IPS-20b (cell line): ENCODE measurements at regions not wholly inside any gene's neighbourhood (a gene's known extent, or its start where the extent isn't known, plus 50 kb on each side); places are given as distances from the start of the nearest gene placed in this dataset.

Experiments used
- H3K27ac ChIP-seq: one replicate; pipeline ENCODE4 v1.5.1; 2013; ENCODE audit warnings: low read length
- H3K27me3 ChIP-seq: 2 replicates; pipeline ENCODE4 v1.6.1; 2013; ENCODE audit warnings: mild to moderate bottlenecking, low read length, inconsistent platforms; ENCODE audit not compliant: insufficient read depth
- H3K36me3 ChIP-seq: 2 replicates; pipeline ENCODE4 v1.6.1; 2013; ENCODE audit warnings: low read depth, mild to moderate bottlenecking, inconsistent platforms, low read length, moderate library complexity; ENCODE audit not compliant: insufficient read depth
- H3K4me1 ChIP-seq: 2 replicates; pipeline ENCODE4 v1.6.1; 2013; ENCODE audit warnings: mild to moderate bottlenecking, control low read depth, inconsistent platforms, low read length, moderate library complexity; ENCODE audit not compliant: insufficient read depth
- H3K4me3 ChIP-seq: 2 replicates; pipeline ENCODE4 v1.5.1; 2013; ENCODE audit warnings: mild to moderate bottlenecking, low read length, inconsistent platforms
- H3K9ac ChIP-seq: 2 replicates; pipeline ENCODE4 v1.6.1; 2013; ENCODE audit warnings: low read depth, mild to moderate bottlenecking, inconsistent platforms, low read length, moderate library complexity
- H3K9me3 ChIP-seq: 2 replicates; pipeline ENCODE4 v1.6.1; 2013; ENCODE audit warnings: mild to moderate bottlenecking, low read depth, low read length, inconsistent platforms; ENCODE audit not compliant: insufficient read depth

DNA sequence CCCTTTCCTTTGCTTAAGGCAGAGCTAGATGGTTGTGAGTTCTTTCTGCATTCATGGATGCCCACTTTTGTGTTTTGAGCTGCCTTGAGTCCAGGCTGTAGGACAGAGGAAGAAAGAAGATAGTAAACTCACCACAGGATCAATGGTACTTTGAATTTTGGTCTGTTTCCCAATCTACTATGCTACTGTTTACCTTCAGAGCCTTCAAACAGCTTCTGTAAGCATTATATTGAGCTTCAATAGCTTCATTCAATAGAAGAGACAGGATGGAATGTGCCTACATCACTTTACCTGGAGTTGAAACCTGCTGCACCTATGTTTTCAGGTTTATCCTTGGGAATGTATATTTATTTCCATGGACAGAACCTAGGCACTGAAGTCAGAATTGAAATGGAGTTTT, 397.9 kb upstream of the DYNLRB2 start:
- Histone ChIP-seq H3K4me3 (no peak overlapping the region), H3K27ac (no peak overlapping the region), H3K36me3 (no peaks in the 10 kb centered on the region), H3K9me3 (peaks cover 10% of the 10 kb centered on the region), H3K9ac (no peak overlapping the region), H3K27me3 (no peaks in the 10 kb centered on the region), H3K4me1 (no peaks in the 10 kb centered on the region)

DNA sequence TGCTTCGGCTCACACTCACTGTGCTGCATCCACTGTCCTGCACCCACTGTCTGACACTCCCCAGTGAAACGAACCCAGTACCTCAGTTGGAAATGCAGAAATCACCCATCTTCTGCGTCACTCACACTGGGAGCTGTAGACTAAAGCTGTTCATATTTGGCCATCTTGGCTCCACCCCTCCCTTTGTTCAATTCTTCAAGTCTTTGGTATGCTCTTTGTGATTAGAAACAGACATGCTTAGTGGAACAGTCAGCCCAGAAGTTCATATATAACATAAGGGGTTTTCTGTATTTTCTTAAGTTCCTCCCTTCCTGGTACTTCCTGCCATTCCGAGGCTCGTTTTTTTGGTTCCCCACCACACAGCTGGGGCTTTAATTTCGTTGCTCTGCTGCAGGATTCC, 398.5 kb upstream of the DYNLRB2 start:
- Histone ChIP-seq H3K9ac (no peak overlapping the region), H3K4me3 (no peak overlapping the region), H3K27ac (no peak overlapping the region), H3K4me1 (no peaks in the 10 kb centered on the region), H3K27me3 (no peaks in the 10 kb centered on the region), H3K36me3 (no peaks in the 10 kb centered on the region), H3K9me3 (peaks cover 10% of the 10 kb centered on the region)

DNA sequence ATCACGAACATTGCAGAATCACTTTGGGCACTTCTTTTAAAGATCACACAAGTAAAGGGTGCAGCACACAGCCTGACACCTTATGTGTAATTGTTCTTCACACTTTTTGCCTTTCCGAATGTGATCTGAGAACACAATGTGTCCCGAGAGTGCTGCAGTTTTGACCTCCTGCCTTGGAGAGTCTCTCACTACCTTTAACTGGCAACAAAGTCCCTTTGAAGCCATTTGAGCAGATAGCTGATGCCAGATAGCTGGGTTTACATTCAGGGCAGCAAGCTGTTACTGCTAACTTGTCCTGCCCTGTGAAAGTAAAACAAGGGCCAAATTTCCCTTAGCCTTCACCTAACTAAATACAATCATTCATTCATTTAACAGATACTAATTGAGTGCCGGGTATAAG, 411.0 kb upstream of the DYNLRB2 start:
- H3K36me3 ChIP-seq: no peaks in the 10 kb centered on the region
- no peak overlapping the region for H3K27ac ChIP-seq
- no peak overlapping the region for H3K9ac ChIP-seq
- H3K27me3 ChIP-seq: no peaks in the 10 kb centered on the region
- no peaks in the 10 kb centered on the region for H3K4me1 ChIP-seq
- no peaks in the 10 kb centered on the region; the same call in 1 of the 2 replicates for H3K9me3 ChIP-seq
- H3K4me3 ChIP-seq: no peak overlapping the region

DNA sequence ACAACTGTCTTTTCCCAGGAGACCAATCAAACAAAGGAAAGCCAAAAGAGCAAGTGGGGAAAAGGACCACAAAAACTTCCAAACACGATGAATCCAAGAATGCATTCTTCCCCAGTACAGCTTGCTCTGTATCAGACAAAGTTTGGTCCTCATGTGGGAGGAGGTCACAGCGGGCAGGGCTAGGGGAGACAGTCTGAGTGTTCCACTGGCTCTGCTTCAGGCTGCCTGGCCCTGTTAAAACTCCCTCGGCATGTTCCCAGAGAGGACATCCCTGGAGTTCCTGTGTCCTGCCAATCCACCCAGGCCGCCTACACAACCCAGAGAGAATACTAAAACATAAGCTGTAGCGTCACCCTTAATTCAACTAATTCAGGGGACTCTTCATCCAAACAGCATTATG, 415.1 kb upstream of the DYNLRB2 start:
- Histone ChIP-seq H3K27me3 (no peaks in the 10 kb centered on the region), H3K4me1 (no peaks in the 10 kb centered on the region), H3K9ac (no peak overlapping the region), H3K4me3 (no peak overlapping the region), H3K9me3 (no peaks in the 10 kb centered on the region), H3K27ac (no peak overlapping the region), H3K36me3 (no peaks in the 10 kb centered on the region)

DNA sequence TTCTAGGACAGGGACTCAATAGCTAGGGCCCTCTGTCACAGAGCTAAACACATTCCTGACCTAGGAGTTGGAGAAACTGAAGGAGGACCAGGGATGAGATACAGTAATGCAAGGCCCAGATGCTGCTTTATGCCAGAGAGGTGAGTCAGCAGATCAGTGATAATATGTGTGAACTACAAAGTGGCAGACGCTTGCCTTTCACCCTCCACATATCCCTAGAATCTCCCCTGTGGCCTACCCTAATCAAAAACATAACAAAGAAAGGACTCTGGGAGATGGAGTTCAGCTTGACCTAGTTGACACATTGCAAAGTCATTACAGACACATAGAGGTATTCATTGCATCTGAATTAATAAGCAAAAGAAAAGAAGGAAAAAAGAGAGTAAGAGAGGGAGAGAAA, 417.6 kb upstream of the DYNLRB2 start:
- no peak overlapping the region for H3K4me3 ChIP-seq
- H3K27me3 ChIP-seq: no peaks in the 10 kb centered on the region
- H3K9me3 ChIP-seq: no peaks in the 10 kb centered on the region
- H3K27ac ChIP-seq: no peak overlapping the region
- no peak overlapping the region for H3K9ac ChIP-seq
- no peaks in the 10 kb centered on the region for H3K4me1 ChIP-seq
- no peaks in the 10 kb centered on the region for H3K36me3 ChIP-seq

DNA sequence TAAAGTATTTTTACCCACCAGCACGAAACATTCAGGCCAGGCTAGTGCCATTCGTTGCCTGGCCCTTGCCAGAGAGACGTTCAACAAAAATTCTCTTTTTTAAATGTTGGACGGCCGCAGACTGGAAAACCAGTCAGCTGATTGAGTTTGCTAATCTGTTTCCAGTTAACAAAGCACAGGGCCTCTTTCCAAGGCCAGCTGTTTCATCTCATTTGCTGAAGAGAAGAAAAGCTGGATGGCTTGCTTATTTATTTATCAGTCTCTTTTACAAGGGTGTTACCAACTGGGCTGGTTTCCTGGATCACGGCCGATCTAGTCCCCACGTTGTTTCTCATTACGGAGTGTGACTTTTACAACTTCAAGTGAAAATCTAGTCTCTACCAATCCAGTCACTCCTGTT, 418.7 kb upstream of the DYNLRB2 start:
- Histone ChIP-seq H3K27me3 (no peaks in the 10 kb centered on the region), H3K9ac (no peak overlapping the region)

DNA sequence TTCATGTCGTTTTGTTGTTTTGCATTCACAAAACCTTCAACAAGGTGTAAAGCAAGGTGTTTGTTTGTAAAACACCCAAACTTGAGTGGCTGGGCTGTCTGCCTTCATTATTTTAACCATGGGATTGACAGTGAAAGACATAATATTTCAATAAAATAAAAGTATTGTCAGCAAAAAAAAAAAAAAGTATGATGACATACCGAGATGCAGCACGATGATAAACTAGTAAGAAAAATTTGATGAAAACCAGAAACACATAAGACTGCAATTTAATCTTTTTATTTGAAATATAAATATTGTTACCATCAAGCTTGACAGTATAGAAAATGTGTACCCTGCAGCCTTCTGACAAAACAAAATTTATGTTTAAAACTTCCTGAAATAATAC, 419.3 kb upstream of the DYNLRB2 start:
- no peak overlapping the region for H3K4me3 ChIP-seq
- H3K27ac ChIP-seq: no peak overlapping the region
- no peaks in the 10 kb centered on the region for H3K27me3 ChIP-seq
- no peaks in the 10 kb centered on the region for H3K36me3 ChIP-seq
- H3K9me3 ChIP-seq: no peaks in the 10 kb centered on the region
- no peak overlapping the region for H3K9ac ChIP-seq
- H3K4me1 ChIP-seq: no peaks in the 10 kb centered on the region

More for the DNA sequence above, 418.7 kb upstream of the DYNLRB2 start:
- no peaks in the 10 kb centered on the region for H3K4me1 ChIP-seq
- H3K4me3 ChIP-seq: no peak overlapping the region
- no peaks in the 10 kb centered on the region for H3K36me3 ChIP-seq
- H3K9me3 ChIP-seq: no peaks in the 10 kb centered on the region
- no peak overlapping the region for H3K27ac ChIP-seq

DNA sequence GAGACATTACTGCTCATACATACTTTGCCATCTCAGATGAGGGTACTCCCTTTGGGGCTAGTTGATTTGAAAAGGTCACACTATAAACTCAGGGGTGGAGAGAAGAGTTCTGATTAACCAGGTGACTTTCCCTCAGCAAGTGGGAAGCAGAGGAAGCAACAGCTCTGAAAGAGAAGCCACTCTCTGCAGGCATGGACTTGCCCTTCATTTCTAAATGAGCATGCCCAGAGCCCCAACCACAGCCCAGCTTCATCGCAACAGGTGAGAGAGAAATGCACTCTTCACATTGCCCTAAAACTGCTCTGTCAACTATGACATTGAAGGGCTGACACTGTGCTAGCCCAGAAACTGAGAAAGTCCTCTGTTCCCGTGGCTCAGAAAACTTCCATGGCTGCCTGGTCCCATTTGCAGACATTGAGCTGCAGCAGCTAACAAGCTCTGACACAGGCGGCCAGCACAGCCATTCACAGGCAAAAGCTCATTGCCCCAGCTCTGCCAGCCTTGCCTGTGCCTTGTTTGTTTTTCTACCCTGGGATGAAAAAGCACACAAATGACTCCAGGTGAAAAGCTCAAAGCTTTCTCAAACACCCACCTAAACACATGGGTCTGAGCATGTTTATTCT, 419.8 kb upstream of the DYNLRB2 start:
- Histone ChIP-seq H3K36me3 (no peaks in the 10 kb centered on the region), H3K4me1 (no peaks in the 10 kb centered on the region), H3K9ac (no peak overlapping the region), H3K4me3 (no peak overlapping the region), H3K9me3 (no peaks in the 10 kb centered on the region), H3K27ac (no peak overlapping the region), H3K27me3 (no peaks in the 10 kb centered on the region)

DNA sequence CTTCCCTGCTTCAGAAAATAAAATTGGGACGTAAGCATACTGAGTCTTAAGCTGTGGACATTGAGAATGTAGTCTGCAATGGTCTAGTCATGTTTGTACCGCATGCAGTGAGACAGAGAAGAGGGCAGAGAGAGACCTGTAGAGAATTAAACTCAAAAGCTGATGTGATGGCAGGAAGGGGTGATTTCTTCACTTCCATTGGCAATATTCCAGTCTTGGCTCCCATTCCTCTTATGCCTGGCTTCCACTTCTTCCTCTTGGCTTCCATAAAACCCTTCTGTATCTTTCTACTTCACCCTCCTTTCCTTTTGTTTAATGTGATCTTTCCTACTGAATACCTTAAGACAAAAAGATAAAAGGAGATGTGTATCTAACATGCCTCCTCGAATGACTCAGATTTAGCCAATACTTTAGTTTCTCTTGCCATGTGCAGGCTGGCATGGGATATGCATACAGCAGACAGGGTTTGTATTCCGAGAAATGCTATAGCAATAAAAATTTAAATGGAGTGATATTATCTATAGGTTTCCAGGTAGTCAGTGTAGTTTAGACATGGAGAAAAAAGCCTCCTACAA, 423.1 kb upstream of the DYNLRB2 start:
- H3K9ac ChIP-seq: no peak overlapping the region
- no peaks in the 10 kb centered on the region for H3K27me3 ChIP-seq
- no peaks in the 10 kb centered on the region for H3K9me3 ChIP-seq
- no peaks in the 10 kb centered on the region for H3K4me1 ChIP-seq
- H3K4me3 ChIP-seq: no peak overlapping the region
- H3K27ac ChIP-seq: no peak overlapping the region
- H3K36me3 ChIP-seq: no peaks in the 10 kb centered on the region

DNA sequence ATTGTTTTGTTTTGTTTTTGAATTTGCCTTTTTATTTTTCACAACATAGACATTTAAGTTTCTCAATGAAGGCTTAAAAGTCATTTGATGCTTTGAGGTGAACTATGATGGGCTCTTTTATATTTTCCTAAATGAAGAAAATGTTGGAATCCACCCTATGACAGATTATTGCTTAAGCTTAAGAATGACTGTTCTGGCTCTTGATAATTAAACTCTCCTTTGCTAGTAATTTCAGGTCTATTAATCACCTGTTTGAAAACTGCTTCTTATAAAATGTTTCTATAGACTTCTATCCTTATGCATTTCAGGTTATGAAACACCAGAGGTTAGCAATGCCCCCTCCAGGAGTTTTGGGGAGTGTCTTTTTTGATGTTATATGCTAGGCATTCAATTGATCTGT, 424.1 kb upstream of the DYNLRB2 start:
- no peaks in the 10 kb centered on the region for H3K36me3 ChIP-seq

DNA sequence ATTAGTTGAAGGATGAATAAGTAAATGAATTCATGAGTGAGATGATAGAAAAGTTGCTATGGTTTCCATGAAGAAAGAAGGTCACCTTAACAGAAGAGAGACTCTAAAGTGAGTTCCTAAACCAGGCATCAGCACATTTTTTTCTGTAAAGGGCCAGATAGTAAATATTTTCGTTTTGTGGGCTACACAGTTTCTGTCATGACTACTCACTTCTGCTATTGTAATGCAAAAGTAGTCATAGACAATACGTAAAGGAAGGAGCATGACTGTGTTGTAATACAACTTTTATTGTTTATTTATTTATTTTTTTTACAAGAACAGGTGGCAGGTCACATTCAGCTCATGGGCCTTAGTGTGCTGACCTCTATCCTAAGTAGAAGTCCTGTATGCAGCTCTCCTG, 426.1 kb upstream of the DYNLRB2 start:
- no peak overlapping the region for H3K9ac ChIP-seq
- H3K4me3 ChIP-seq: no peak overlapping the region
- no peaks in the 10 kb centered on the region for H3K27me3 ChIP-seq
- H3K27ac ChIP-seq: no peak overlapping the region
- H3K4me1 ChIP-seq: no peaks in the 10 kb centered on the region
- H3K36me3 ChIP-seq: no peaks in the 10 kb centered on the region
- H3K9me3 ChIP-seq: no peaks in the 10 kb centered on the region

More for the DNA sequence above, 424.1 kb upstream of the DYNLRB2 start:
- Histone ChIP-seq H3K9ac (no peak overlapping the region), H3K27me3 (no peaks in the 10 kb centered on the region), H3K9me3 (no peaks in the 10 kb centered on the region), H3K27ac (no peak overlapping the region), H3K4me1 (no peaks in the 10 kb centered on the region), H3K4me3 (no peak overlapping the region)

DNA sequence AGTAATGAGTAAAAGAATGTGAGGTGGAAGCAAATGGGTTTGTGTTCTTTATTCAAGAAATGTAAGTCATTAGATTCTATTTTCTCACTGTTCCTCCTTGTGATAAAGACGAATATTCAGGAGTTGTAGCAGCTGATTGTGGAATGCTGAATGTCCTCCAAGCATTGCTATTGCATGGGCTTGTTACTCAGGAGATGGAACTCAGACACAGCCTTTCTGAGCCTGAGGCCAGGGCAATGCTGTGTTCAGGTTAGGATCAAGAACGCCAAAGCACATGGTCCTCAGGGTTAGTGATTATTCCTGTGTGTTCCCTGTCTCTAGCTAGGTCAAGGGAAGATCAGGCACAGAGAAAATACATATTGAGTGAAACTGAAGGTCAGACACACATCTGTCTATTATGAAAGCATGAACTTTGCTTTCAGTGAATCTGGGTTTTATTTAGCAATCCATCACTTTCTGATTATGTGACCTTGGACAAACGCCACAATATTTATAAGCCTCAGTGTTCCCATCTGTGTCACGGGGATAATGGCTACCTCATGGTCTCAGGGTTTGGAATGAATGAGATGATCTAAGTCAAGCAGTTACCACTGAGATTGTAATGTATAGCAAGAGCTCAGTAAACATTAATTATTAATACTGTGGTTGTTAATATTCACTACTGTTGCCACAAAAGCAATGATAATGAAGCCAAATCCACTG, 426.8 kb upstream of the DYNLRB2 start:
- H3K36me3 ChIP-seq: no peaks in the 10 kb centered on the region

More for the DNA sequence above, 426.8 kb upstream of the DYNLRB2 start:
- Histone ChIP-seq H3K4me1 (no peaks in the 10 kb centered on the region), H3K27me3 (no peaks in the 10 kb centered on the region), H3K27ac (no peak overlapping the region), H3K4me3 (no peak overlapping the region), H3K9me3 (no peaks in the 10 kb centered on the region), H3K9ac (no peak overlapping the region)
